Activated CD4-positive, CD25-positive, alpha-beta regulatory T cell treated with anti-CD3 and anti-CD28 coated beads, Interleukin-2, amount 50 U/mL, for 24 hours (primary cell): ENCODE measurements at regions not wholly inside any gene's neighbourhood (a gene's known extent, or its start where the extent isn't known, plus 50 kb on each side); places are given as distances from the start of the nearest gene placed in this dataset.
A peak's percentile ranks its signal among the peaks of the same experiment; 100 is the strongest.
"Not testable (repeated sequence)": the region's sequence is repeated elsewhere in the genome, so short reads cannot be mapped to it uniquely, and the experiment has no call there.

Experiments
- ATAC-seq, 2 donors: fragments of 150-1000 bp; cut with Tn5 transposase; one replicate each; pipeline ENCODE4 v1.10.0; 2021; ENCODE audit warnings: mild to moderate bottlenecking in 1 of 2, moderate library complexity in 1 of 2

DNA sequence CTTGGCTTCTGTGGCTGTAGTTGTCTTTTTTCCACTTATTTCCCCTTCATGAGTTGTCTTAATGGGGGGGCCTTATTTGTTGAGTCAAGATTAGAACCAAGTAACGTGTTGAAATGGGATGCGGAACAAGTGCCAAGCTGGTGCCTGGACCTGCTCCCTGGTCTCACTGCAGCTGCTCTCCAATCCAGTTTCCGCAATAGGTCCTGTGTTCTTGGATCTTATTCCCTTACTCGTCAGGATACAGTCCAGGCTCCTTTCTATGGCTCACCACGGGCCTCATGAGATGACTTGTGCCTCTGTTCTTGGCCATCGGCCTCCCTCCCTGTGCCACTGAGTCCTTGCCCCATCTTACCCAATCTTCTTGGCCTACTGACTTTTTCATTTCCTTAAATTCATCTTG is 159.6 kb upstream of the CADM1 start:
- no peak for ATAC-seq

DNA sequence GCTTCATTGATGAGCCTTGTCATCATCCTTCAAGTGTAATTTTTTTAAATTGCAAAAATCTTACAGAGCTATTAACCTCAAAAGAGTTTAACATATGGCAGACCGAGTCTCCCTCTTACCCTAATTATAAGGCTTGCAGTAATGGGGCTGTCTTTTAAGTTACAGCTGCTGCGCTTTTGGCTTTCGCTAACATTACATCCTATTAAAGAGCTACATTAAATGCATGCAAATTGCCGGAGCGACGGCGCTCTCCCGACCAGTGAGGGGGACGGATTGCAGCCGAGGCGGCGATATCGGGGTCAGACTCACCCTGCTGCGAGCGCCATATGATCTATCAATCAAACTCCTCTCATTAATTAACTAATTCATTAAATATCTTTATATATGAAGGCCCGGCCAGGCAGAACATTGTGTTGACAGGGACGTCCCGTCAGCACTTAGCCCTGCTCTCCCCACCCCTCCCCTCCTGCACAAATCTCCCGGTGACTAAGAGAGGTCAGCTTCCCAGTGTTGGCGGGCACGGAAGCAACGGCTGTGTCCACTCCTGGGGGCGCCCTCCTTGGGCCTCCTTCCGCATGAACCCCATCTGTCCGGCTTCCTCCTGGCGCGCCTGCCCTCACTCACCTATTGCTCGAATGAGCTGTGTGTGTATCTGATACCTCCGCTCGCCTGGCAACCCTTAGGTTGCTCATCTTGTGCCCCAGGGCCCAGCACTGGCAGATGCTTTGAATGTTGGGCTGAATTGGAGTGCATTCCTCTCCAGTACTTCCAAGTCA is 156.0 kb upstream of the CADM1 start:
- ATAC-seq = no peak

DNA sequence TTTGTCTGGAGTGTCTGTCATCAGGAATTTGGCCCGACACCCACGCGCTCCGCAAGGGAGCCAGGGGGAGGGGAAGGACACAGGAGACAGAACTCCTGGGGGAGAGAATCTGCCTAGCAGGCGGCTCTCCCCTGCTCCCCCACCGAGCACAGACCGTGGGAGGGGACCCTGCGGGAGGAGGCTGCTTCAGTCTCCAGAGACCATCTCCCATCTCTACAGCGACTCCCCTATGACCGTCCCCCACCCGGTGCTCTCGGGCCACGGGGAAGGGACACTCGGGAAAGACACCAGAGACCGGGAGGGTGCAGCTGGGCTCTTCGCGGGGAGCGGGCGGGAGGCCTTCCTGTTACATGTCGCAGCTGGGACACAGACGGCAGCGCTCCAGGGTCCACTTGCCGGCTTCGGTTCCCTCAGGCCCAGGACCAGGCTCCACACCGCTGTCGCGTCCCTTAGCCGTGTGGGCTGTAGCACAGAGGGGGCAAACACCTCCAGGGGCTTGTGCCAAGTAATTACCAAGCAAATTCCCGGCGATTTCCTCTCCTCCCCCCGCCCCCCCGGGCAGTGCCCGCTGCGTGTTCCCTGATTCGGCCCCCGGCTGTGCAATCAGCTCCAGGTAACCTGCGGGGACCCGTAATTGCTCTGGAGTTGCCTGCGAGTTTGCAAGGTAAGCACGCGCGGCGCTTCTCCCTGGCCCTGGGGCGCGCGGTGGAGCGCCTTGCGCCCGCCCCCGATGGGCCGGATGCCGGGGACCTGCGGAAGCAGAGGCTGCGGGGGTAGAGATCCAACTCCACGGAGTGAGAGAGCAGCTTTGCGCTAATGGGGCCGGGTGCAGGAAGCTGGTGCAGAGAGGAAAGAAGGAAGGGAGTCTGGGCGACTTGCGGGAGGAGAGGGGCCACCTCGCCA is 155.1 kb upstream of the CADM1 start:
- no peak for ATAC-seq

DNA sequence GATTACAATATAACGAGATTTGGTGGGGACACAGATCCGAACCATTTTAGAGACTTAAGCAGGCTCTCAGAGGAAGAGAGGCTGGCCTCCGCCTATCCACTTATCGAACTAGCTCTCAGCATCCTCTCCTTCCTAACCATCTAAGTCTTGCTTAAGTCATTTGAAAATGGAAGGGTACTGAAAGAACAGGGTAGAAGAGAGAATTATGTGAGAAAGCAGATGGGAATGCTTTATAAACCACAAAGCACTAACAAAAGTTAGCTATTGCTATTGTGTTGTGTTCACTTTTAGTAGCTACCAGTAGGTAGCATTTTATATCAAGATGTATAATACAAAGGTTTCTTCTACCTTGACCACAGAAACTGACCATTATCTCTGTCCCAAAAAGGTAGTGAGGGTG is 153.4 kb upstream of the CADM1 start:
- no peak for ATAC-seq

DNA sequence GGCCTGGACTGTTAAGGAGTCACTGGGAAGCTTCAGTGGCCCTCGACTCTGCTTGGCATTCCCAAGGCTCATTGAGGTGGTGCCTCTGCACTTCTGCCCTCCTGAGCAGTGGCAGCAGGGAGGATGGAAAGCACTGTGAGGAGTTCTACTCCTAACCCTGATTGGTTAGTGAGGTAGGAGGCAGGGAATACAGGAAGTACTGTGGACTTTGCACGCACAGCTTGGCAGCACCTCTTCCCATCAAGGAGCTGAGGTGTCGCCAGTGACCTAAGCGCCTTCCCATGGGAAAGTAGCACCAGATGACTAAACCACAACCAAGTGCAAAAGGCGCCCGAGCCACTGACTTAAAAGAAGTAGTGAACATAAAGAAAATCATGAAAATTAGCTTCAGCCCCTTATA is 152.5 kb upstream of the CADM1 start:
- ATAC-seq = no peak

DNA sequence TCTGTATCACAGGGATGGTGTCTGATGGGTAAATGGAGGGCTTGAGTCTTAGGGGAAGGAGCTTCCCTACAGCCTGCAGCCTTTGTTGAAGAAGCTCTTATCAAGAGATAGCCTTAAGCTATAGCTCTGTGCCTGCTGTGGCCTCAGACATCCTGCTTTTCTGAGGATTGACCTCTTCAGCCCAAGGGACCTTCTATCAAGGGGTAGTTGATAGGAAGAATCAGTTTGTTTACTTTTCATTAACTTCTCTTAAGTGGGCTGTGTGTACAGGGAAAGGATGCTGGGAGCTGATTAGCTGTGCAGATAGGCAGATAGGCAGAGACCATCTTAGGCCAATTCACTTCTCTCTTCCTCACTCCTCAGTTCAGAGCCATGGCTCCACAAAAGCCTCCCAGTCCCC is 151.8 kb upstream of the CADM1 start:
- ATAC-seq = no peak

DNA sequence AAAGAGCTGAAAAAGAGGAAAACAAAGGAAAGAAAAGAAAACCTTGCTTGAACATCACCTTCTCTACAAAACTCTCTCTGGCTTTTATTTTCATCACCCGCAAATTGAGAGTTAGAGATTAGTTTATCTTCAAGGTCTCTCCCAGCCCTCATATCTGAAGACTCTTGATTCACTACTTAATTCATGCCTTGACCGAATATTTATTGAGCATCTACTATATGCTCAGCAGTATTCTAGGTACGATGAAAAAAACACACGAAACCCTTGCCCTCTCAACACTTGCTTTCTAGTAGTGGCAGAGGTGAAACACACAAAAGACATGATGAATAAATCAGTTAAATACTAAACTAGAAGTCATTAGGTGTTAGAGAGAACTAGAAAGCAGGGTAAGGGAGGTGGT is 150.6 kb upstream of the CADM1 start:
- ATAC-seq = no peak

DNA sequence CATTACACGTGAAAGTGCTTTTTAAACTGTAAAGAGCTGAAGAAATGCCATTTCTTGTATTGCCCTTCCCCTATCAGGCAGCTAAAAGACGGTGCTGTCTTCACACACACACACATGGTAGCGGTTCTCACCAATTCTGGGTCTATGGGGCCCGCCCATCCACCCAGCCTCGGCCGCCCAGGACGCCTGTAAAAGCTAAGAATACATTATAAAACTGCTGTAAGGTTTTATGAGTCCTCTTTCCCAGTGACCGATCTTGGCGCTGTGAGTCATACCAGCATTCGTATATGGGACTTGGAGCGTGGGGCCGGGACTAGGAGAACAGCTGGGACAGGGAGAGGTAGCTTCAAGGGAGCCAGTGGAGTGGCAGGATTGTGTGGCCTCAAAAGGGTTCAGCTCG is 149.7 kb upstream of the CADM1 start:
- ATAC-seq = no peak

DNA sequence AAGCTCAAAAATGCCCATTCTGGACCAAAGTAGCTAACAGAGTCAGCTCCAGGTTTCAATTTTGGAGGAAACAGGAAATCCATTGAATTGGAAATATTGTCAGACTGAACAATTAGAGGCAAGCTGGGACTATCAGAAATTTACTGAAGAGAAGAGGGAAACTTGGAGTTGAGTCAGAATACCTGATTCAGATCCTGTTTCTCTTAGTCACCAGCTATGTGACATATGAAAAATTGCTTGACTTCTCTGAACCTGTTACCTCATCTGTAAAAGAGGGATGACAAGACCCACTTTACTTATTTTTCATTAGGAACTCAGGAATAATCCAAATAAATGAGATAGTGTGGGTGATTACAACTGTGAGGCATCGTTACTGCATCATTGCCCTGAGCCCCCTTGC is 148.9 kb upstream of the CADM1 start:
- peak in 1 of 2 donors; percentile 24 for ATAC-seq

DNA sequence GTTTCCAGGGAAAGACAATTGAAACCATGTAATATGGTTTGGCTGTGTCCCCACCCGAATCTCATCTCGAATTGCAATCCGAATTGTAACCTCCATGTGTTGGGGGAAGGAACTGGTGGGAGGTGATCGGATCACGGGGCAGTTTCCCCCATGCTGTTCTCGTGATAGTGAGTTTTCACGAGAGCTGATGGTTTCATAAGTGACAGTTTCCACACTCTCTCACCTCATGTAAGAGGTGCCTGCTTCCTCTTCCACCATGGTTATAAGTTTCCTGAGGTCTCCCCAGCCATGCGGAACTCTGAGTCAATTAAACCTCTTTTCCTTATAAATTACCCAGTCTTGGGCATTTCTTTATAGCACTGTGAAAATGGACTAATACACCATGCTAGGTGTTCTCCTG is 148.3 kb upstream of the CADM1 start:
- no peak for ATAC-seq

DNA sequence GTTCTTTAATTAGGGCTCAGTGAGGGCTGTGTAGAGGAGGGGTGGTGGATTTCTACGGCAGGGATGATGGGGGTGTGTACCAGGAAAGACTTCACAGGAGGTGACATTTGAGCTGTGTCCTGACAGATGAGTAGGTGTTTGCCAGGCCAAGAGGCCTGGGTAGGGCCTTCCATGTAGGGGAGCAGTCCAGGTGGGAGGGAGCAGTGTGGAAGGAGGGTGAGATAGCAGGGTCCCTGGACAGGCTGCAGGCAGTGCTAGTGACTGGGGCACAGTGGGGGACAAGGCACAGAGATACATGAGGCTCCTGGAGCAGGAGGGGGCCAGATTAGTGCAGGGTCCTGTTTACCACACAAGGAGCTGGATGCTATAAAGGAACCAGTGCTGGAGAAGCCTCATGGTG is 147.9 kb upstream of the CADM1 start:
- ATAC-seq = no peak

DNA sequence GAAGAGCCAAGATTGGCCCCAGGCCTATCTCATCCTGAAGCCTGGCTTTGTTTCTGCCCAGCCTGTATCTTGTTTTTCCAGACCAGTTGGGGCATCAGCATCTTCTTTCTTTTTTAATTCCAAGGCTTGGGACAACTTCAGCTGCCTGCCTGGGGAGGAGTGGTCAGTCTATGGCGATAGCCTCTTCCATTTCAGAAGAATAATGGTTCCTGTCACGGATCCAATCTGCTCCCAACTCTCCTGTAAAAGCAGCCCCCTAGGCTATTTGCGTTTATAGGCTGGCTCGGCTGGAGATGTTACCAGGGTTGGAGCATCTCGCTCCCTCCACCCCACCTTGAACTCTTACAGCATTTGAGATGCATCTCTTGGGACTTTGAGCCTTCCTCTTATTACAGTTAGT is 145.2 kb upstream of the CADM1 start:
- ATAC-seq = no peak

DNA sequence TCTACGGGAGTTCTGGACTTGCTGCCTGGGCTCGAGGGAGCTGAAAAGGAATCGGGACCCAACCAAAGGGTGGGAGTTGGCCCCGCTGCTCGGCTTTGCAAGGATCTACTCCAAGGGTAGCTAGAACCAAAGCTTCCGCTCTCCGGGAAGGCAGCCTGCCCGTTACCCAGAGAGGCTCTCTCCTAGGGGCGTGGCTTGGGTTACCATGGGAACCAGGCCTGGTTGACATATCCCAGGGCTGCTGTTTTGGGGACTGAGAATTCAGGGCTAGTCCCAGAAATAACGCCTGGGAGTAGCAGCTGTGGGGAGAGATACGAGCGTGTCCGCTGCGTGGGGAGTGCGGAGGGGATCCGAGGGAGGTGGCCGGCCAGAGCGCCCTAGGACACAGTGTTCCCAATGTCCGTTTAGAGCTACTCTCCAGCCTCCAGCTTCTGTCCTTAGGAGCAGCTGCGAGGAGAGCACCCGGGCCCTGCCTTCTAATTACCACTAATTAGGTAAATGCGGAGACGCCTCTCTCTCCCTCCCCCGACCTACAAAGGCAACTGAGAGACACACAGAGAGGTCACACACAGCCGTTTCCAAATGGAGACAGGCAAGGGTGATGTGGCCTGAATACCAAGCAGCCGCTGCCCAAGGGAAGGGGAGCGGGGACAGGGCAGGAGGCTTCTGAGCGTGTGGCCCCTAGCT is 141.6 kb upstream of the CADM1 start:
- no peak for ATAC-seq

DNA sequence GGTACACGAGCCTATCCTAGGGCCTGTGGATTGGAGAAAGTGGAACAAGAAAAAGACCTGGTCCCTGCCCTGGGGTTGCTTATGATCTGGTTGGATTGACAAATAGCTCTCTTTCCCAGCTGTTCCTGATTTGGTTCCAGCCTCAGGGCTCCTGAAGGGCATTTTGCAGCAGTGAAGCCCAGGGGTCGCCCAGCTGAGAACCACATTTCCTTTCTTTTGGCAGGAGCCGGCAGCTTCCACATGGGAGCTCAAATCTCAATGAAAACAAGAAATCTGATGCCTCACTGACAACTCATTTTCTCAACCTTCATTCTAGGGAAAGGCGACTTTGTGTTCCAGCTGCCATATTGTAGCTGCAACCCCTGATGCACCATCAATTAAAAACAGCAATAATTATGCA is 140.6 kb upstream of the CADM1 start:
- no peak for ATAC-seq

DNA sequence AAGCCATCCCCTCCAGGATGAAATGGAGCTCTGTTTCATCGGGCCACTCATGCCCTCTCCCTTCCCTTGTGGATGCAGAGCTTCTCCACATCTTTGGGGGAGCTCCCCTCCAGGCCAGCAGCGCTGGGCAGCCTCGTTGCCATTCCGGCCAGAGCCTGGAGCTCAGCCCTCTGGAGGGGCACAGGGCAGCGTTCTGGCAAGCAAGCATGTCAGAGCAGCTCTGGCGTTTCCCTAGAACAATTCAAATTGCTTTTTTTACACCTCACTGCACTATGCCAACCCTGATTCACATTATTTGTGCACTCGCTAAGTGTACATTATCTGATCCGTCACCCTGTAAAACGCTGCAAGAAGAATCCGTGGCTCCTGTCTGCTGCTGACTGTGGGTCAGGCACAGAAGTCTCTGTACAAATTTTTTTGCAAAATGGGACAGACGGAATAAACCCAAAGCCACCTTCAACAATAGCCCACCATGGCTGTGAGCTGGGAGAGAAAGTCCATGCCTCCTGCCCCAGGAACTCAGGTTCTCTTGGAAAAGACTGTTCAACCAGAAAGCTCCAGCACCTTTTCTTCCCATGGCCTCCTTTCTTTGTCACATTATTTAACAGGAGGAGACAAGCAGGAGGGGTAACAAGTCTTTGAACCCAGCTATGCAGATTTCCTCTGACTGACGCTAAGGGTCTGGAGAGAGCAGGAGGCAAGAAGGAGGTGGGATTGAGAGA is 139.5 kb upstream of the CADM1 start:
- no peak for ATAC-seq

DNA sequence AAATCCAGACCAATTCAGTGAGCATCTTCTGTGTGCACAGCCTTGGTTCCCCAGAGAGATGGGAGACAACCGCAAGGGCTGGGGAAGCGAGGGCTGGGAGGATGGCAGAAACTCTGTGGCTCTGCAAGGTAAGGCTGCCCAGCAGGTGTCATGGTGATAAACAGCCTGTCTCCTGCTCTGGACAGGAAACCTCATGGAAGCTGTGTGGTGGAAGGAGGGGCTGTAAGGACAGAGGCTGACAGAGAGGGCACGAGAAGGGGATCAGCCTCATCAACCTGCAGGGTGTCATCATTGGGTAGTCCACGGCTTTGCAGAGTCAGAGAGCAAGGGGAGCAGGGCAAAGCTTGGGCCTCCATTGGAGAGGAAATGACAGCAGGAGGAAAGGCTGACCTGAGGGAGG is 138.4 kb upstream of the CADM1 start:
- no peak for ATAC-seq

DNA sequence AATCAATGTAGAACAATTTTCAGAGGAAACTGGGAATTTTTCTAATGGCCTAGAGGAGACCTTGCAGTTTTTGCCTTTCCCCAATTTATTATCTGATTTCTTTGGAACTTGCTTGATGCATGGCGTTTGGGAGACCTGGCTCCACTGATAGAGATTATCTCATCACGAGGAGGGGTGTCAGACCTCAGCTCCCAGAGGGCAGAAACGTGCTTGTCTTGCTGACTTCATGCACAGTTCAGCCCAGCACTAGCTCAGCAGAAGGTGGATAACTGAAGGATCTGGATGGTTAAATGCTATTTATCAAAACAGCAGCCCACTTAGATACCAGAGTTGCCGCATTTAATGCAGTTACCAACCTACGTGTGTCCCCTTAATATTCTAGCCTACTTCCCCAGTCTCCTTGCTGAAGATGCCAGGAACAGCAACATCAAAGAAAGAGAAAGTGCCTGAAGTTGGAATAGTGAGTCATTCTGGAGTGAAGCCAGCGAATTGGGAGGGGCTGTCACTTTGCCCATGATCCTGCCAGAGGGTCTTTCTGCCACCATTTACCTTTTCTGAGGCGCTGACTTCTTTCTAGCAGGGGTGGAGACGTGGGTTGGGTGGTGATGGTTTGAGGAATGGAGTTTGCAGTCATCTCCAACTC is 133.5 kb upstream of the CADM1 start:
- ATAC-seq = no peak

DNA sequence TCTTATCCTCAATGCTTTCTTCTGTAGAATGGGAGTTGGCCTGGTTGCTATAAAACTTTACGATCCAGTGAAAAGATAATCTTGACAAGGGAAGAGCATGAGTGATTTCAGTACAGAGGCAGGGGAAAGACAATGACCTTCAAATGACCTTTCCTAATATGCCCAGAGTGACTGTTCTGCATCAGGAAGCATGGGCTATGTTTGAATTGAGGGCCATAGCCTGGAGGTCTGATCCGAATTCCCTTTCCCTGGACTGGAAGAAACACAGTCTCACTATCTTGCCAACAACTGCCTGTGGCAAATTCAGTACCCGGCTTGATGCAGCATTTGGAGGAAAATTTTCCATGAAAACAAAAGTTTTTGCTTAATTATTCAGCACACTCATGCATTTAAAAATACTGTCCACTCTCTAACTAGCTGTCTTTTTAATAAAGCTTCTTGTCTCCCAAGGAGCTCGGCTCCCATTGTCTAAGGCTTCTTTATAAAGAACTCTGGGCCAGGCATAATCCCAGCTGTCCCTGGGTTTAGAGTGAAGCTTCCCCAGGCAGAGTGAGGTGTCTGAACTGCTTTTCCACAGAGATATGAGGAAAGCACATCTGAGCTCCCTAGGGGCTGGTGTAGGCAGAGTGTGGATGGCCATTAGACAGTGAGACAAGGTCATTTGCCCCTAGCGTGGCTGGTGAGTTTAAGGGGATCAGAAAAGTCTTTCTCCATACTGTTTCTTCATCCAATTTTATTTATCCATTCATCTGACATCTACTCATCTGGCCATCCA is 132.7 kb upstream of the CADM1 start:
- ATAC-seq = no peak

DNA sequence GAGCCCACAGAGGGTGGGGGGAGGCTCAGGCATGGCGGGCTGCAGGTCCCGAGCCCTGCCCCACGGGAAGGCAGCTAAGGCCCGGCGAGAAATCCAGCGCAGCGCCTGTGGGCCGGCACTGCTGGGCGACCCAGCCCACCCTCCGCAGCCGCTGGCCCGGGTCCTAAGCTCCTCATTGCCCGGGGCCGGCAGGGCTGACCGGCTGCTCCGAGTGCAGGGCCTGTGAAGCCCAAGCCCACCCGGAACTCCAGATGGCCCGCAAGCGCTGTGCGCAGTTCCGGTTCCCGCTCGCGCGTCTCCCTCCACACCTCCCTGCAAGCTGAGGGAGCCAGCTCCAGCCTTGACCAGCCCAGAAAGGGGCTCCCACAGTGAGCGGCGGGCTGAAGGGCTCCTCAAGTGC is 129.8 kb upstream of the CADM1 start:
- ATAC-seq = not testable (repeated sequence)

DNA sequence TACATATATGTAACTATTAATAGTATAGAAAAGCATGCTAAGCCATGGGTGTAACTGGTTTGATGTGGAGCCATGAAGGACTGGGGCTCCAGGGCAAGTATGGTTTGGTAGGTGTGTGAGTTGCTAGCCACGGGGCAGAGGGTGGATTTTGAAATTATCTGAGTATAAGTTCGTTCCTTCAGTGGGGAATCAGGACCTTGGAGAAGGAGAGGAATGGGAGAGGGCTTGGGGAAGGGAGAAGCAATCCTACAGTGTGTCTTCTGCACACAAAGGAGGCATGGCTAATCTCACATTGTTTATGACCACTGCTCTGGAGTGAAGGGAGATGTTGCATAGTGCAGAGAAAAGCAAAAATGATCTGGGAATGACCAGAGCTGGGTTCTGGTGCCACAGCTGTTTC is 127.8 kb upstream of the CADM1 start:
- no peak for ATAC-seq

DNA sequence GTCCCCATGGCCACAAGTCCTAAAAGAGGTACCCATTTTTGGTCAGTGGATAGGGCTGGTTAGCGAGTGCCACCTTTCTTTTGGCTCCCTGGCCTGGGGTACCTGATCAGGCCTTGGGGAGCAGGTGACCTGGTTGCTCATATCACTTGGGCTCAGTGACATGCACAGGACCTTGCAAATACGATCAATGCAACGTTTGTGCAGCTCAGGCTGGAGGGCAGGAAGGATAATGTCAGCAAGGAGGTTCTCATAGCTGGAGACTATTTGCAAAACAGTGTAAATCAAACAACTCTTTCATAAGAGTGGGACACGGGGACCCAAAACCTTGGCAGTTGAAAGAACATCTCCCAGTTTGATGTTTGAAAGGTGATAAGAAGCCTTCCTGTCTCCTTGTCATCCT is 127.4 kb upstream of the CADM1 start:
- ATAC-seq = no peak

DNA sequence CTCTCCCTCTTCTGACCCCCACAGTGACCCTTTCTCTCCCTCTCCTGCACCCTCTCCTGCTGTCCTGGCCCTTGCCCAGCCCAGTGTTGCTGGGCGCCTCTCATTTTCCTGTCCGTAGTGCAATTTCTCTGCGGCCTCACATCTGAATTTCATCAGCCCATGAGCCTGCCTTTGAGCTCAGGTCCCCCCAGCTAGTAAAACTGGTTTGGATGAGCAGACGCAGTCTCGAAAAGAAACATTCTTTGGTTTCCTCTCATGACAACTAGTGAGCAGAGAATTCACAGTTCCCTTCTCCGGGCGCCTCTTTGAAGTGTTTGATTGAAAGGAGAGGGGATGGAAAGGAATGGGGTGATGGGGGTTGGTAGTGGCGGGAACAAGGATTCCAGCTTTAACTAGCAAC is 126.0 kb upstream of the CADM1 start:
- ATAC-seq = no peak
